Gastrocnemius medialis (tissue), 4 donors: ENCODE measurements at regions not wholly inside any gene's neighbourhood (a gene's known extent, or its start where the extent isn't known, plus 50 kb on each side); places are given as distances from the start of the nearest gene placed in this dataset.

ENCODE experiments used
- CTCF ChIP-seq, 5 experiments: fragments of 450-650 bp in 3 of 5; fragments of 200-600 bp in 2 of 5; sonication (generic) in 2 of 5; IDR thresholded peaks in 4 of 5; conservative IDR thresholded peaks in 1 of 5; 1 replicate in 4 of 5; 2 replicates in 1 of 5; pipeline ENCODE4 v1.5.1; 2016 to 2019; ENCODE audit warnings: antibody characterized with exemption in 5 of 5, mild to moderate bottlenecking in 3 of 5, moderate library complexity in 3 of 5
- POLR2A ChIP-seq, 2 donors: fragments of 450-650 bp; IDR thresholded peaks; one replicate each; pipeline ENCODE4 v1.6.1; 2017; ENCODE audit warnings: antibody characterized with exemption in 2 of 2, mild to moderate bottlenecking in 2 of 2, moderate library complexity in 2 of 2

GRCh38 chr2:217293046-217293445, 433.2 kb upstream of the TNP1 start:
- TF ChIP-seq CTCF (IDR thresholded peaks at IDR 0.05 in 4 of 5, conservative IDR thresholded peaks at IDR 0.05 in 1 of 5), result no peak
- TF ChIP-seq POLR2A (IDR thresholded peaks at IDR 0.05), result no peak
